Stimulated activated CD8-positive, alpha-beta memory T cell treated with anti-CD3 and anti-CD28 coated beads, Interleukin-15, amount 100 ng/mL, for 48 hours (primary cell): ENCODE measurements at regions not wholly inside any gene's neighbourhood (a gene's known extent, or its start where the extent isn't known, plus 50 kb on each side); places are given as distances from the start of the nearest gene placed in this dataset.
"Not testable (repeated sequence)": the region's sequence is repeated elsewhere in the genome, so short reads cannot be mapped to it uniquely, and the experiment has no call there.

Source experiments
- DNase-seq, 2 donors: peaks; one replicate each; pipeline ENCODE4 v3.0.0-alpha.2; 2020; ENCODE audit warnings: low read depth in 2 of 2

- no peak for DNase-seq
Observed at GRCh38 chr5:2105141-2105540, 222.4 kb upstream of the IRX4 start.

GRCh38 chr5:2103940-2104339 lies 221.2 kb upstream of the IRX4 start:
- no peak for DNase-seq

GRCh38 chr5:2102819-2103776 lies 220.4 kb upstream of the IRX4 start:
- DNase-seq: no peak

GRCh38 chr5:2101685-2102084 lies 219.0 kb upstream of the IRX4 start:
- DNase-seq: no peak

GRCh38 chr5:2096887-2097505 lies 214.3 kb upstream of the IRX4 start:
- DNase-seq: no peak

GRCh38 chr5:2095011-2095410 lies 212.3 kb upstream of the IRX4 start:
- DNase-seq: no peak

- DNase-seq: no peak
Observed at GRCh38 chr5:2094616-2094995, 211.9 kb upstream of the IRX4 start.

- no peak for DNase-seq
Observed at GRCh38 chr5:2093859-2094615, 211.3 kb upstream of the IRX4 start.

- no peak for DNase-seq
Observed at GRCh38 chr5:2091921-2092320, 209.2 kb upstream of the IRX4 start.

- DNase-seq: no peak
Observed at GRCh38 chr5:2087980-2088379, 205.3 kb upstream of the IRX4 start.

- DNase-seq: no peak
Observed at GRCh38 chr5:2075365-2075764, 192.6 kb upstream of the IRX4 start.

GRCh38 chr5:2071562-2071961 lies 188.8 kb upstream of the IRX4 start:
- DNase-seq: no peak

- DNase-seq: not testable (repeated sequence)
Observed at GRCh38 chr5:2070787-2071186, 188.1 kb upstream of the IRX4 start.

- no peak for DNase-seq
Observed at GRCh38 chr5:2068531-2068930, 185.8 kb upstream of the IRX4 start.

- no peak for DNase-seq
Observed at GRCh38 chr5:2066373-2066772, 183.6 kb upstream of the IRX4 start.

- not testable (repeated sequence) for DNase-seq
Observed at GRCh38 chr5:2063380-2063779, 180.7 kb upstream of the IRX4 start.

GRCh38 chr5:2052687-2053086 lies 170.0 kb upstream of the IRX4 start:
- DNase-seq: no peak

- DNase-seq: no peak
Observed at GRCh38 chr5:2049876-2050275, 167.2 kb upstream of the IRX4 start.

GRCh38 chr5:2048664-2049063 lies 165.9 kb upstream of the IRX4 start:
- no peak for DNase-seq

- no peak for DNase-seq
Observed at GRCh38 chr5:2047341-2047927, 164.7 kb upstream of the IRX4 start.

- DNase-seq: no peak
Observed at GRCh38 chr5:2044041-2044440, 161.3 kb upstream of the IRX4 start.

GRCh38 chr5:2039180-2039531 lies 156.4 kb upstream of the IRX4 start:
- no peak for DNase-seq
